Natural killer cell (primary cell): ENCODE measurements at regions not wholly inside any gene's neighbourhood (a gene's known extent, or its start where the extent isn't known, plus 50 kb on each side); places are given as distances from the start of the nearest gene placed in this dataset.

Experiments used
- ATAC-seq, 3 donors: fragments of 150-1000 bp in 2 of 3; fragments of 200-7000 bp in 1 of 3; cut with Tn5 transposase; 1 replicate in 1 of 3; 2 replicates in 2 of 3; pipeline ENCODE4 v1.10.0; 2021; ENCODE audit warnings: mild to moderate bottlenecking in 2 of 3, moderate library complexity in 2 of 3
- DNase-seq, 2 donors: peaks; one replicate each; pipeline versions ENCODE4 v3.0.0 to v3.0.0-alpha.2; 2013 to 2021; ENCODE audit warnings: mixed read lengths in 1 of 2
- H3K27ac ChIP-seq: one replicate; pipeline ENCODE4 v1.5.1; 2013; ENCODE audit warnings: mild to moderate bottlenecking, low read length
- H3K27me3 ChIP-seq: one replicate; pipeline ENCODE4 v1.6.1; 2013; ENCODE audit warnings: low read length; ENCODE audit not compliant: control insufficient read depth, insufficient read depth
- H3K36me3 ChIP-seq: one replicate; pipeline ENCODE4 v1.6.1; 2013; ENCODE audit warnings: low read length; ENCODE audit not compliant: control insufficient read depth, insufficient read depth
- H3K4me1 ChIP-seq: one replicate; pipeline ENCODE4 v1.6.1; 2013; ENCODE audit warnings: low read length; ENCODE audit not compliant: control insufficient read depth, insufficient read depth
- H3K4me3 ChIP-seq: one replicate; pipeline ENCODE4 v1.5.1; 2013; ENCODE audit warnings: low read length
- H3K9me3 ChIP-seq: one replicate; pipeline ENCODE4 v1.6.1; 2013; ENCODE audit warnings: low read length; ENCODE audit not compliant: control insufficient read depth, insufficient read depth
- H3K27ac Mint-ChIP-seq, 2 donors: one replicate each; pipeline ENCODE4 v1.8.0; 2022; ENCODE audit warnings: mild to moderate bottlenecking in 2 of 2, mixed read lengths in 2 of 2, moderate library complexity in 1 of 2
- H3K27me3 Mint-ChIP-seq, 2 donors: one replicate each; pipeline ENCODE4 v1.8.0; 2022; ENCODE audit warnings: low read depth in 2 of 2, mixed read lengths in 2 of 2
- H3K36me3 Mint-ChIP-seq: one replicate; pipeline ENCODE4 v1.8.0; 2022; ENCODE audit warnings: mixed read lengths
- H3K4me1 Mint-ChIP-seq, 2 donors: one replicate each; pipeline ENCODE4 v1.8.0; 2022; ENCODE audit warnings: mixed read lengths in 2 of 2
- H3K4me3 Mint-ChIP-seq: one replicate; pipeline ENCODE4 v1.8.0; 2022; ENCODE audit warnings: mild to moderate bottlenecking, moderate library complexity, mixed read lengths
- H3K9me3 Mint-ChIP-seq, 2 donors: one replicate each; pipeline ENCODE4 v1.8.0; 2022; ENCODE audit warnings: mixed read lengths in 2 of 2
- CTCF ChIP-seq: fragments of 200-600 bp; IDR thresholded peaks from one replicate; pipeline ENCODE4 v1.8.0; 2022; ENCODE audit warnings: antibody characterized with exemption
- WGBS: methylation state at CpG from one replicate; pipeline ENCODE4 v1.1.7; 2013; ENCODE audit warnings: missing lambda C conversion rate; ENCODE audit not compliant: insufficient coverage; 5-methylcytosine and 5-hydroxymethylcytosine counted together
- intact Hi-C: fragments of 100-400 bp; cut with micrococcal nuclease; formaldehyde crosslinking; loops from one replicate; pipeline ENCODE4 v1.14.2; 2022

GRCh38 chr11:80415580-80415979, 974.8 kb upstream of the TENM4 start:
- peaks cover 3% of the 10 kb centered on the region for H3K9me3 ChIP-seq
- no peak for ATAC-seq
- Mint-ChIP-seq H3K27ac (no peak overlapping the region), H3K4me3 (no peak overlapping the region), H3K36me3 (no peaks in the 10 kb centered on the region), H3K27me3 (no peaks in the 10 kb centered on the region), H3K9me3 (peaks cover 18 to 20% of the 10 kb centered on the region in 2 donors), H3K4me1 (no peaks in the 10 kb centered on the region)
- no peaks in the 10 kb centered on the region for H3K27me3 ChIP-seq
- no peak for TF ChIP-seq CTCF
- no peak overlapping the region for H3K4me3 ChIP-seq
- no peak overlapping the region for H3K27ac ChIP-seq
- no peaks in the 10 kb centered on the region for H3K4me1 ChIP-seq
- H3K36me3 ChIP-seq = no peaks in the 10 kb centered on the region
- no peak for DNase-seq
- 81% methylated on average over 2 of the region's 2 CpGs for WGBS
- intact Hi-C loops = no loop called here

DNA sequence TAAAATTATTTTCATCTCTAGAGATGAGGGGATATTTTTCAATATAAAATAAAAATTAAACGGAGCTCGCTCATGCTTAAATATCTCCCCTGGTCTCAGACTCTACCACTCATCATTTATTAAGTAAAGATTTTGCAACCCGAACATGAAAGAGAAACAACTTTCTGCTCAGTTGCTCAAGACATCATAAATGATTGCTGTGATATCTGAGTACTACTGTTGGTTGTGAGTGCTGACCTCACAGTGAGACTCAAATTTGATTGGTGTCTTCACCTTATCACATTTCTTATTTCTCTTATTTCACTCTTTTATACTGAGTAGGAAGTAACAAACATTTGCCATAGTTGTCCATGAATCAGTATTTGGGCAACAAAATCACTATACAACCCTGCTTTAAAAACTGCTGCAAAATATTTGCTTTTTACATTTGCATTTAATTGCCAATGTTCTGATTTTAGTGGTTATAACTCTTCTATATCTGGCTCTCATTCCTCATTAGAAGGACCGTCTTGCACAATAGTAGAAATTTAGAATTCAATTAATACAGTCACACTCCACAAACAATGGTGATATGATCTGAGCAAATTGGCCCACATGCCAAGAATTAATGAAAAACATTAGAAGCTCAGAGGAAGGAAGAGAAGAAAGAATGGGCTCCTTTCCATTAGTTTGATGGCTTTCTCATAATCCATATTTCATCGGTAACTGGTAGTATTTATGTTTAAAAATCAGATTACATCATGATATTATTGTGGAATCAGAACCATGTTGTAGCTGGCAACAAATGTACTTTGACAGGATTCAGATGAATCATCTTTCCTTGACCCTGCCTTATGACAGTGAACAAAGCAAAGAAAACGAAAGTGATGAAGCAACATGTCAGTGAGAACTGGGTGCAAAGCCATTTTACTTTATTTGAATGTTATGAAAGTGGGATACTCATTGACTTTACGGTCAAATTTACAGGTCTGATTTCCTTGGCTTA, 973.6 kb upstream of the TENM4 start:
- 89% methylated on average over 4 of the region's 7 CpGs for WGBS
- H3K4me1 Mint-ChIP-seq = no peaks in the 10 kb centered on the region
- no peaks in the 10 kb centered on the region for H3K27me3 Mint-ChIP-seq
- peaks cover 18 to 23% of the 10 kb centered on the region in 2 donors for H3K9me3 Mint-ChIP-seq
- peaks cover 3% of the 10 kb centered on the region for H3K9me3 ChIP-seq
- DNase-seq (no peak), ATAC-seq (no peak)
- H3K4me3 ChIP-seq = no peak overlapping the region
- H3K36me3 Mint-ChIP-seq = no peaks in the 10 kb centered on the region
- no peak overlapping the region for H3K4me3 Mint-ChIP-seq
- H3K27me3 ChIP-seq = no peaks in the 10 kb centered on the region
- H3K27ac ChIP-seq = no peak overlapping the region
- no peak overlapping the region for H3K27ac Mint-ChIP-seq
- no peaks in the 10 kb centered on the region for H3K36me3 ChIP-seq
- no peak for TF ChIP-seq CTCF
- no peaks in the 10 kb centered on the region for H3K4me1 ChIP-seq
- intact Hi-C loops = no loop called here

- Mint-ChIP-seq H3K4me1 (no peaks in the 10 kb centered on the region), H3K36me3 (peaks cover 8% of the 10 kb centered on the region), H3K27me3 (no peaks in the 10 kb centered on the region), H3K27ac (no peak overlapping the region), H3K9me3 (peaks cover 20 to 23% of the 10 kb centered on the region in 2 donors), H3K4me3 (no peak overlapping the region)
- intact Hi-C loops = no loop called here
- DNase-seq (no peak), ATAC-seq (no peak)
- H3K27ac ChIP-seq = no peak overlapping the region
- no peak for TF ChIP-seq CTCF
- H3K9me3 ChIP-seq = peaks cover 3% of the 10 kb centered on the region
- no peaks in the 10 kb centered on the region for H3K36me3 ChIP-seq
- H3K4me1 ChIP-seq = no peaks in the 10 kb centered on the region
- H3K4me3 ChIP-seq = no peak overlapping the region
- WGBS = 73% methylated on average over 5 of the region's 5 CpGs
- H3K27me3 ChIP-seq = no peaks in the 10 kb centered on the region
These were observed 971.8 kb upstream of the TENM4 start for GRCh38 chr11:80412604-80413003.
